MM.1S (cell line): ENCODE measurements at regions not wholly inside any gene's neighbourhood (a gene's known extent, or its start where the extent isn't known, plus 50 kb on each side); places are given as distances from the start of the nearest gene placed in this dataset.

Experiments
- DNase-seq: peaks from one replicate; pipeline ENCODE4 v3.0.0-alpha.2; 2015
- H2AFZ ChIP-seq: fragments of 300-600 bp; sonication (generic); 2 replicates; pipeline ENCODE4 v1.6.0; 2016; ENCODE audit warnings: antibody characterized with exemption, low read length
- H3F3A ChIP-seq: fragments of 300-600 bp; sonication (generic); 2 replicates; pipeline ENCODE4 v1.6.1; 2016; ENCODE audit warnings: mild to moderate bottlenecking, antibody characterized with exemption, low read length, moderate library complexity, mixed read lengths; ENCODE audit not compliant: insufficient read depth
- H3K27ac ChIP-seq: fragments of 300-600 bp; sonication (generic); 2 replicates; pipeline ENCODE4 v1.5.1; 2016; ENCODE audit warnings: mild to moderate bottlenecking, low read length
- H3K27me3 ChIP-seq: fragments of 300-600 bp; sonication (generic); replicated peaks from 2 replicates; pipeline ENCODE4 v1.6.0; 2016; ENCODE audit warnings: low read length; ENCODE audit not compliant: insufficient read depth
- H3K36me3 ChIP-seq: fragments of 300-600 bp; sonication (generic); replicated peaks from 2 replicates; pipeline ENCODE4 v1.6.1; 2016; ENCODE audit warnings: mild to moderate bottlenecking, low read length, mixed read lengths; ENCODE audit not compliant: insufficient read depth
- H3K4me1 ChIP-seq: fragments of 300-600 bp; sonication (generic); 2 replicates; pipeline ENCODE4 v1.6.1; 2016; ENCODE audit warnings: low read length, mixed read lengths
- H3K4me2 ChIP-seq: fragments of 300-600 bp; sonication (generic); 2 replicates; pipeline ENCODE4 v1.6.0; 2016; ENCODE audit warnings: low read depth, low read length
- H3K4me3 ChIP-seq: fragments of 300-600 bp; sonication (generic); 2 replicates; pipeline ENCODE4 v1.5.1; 2016; ENCODE audit warnings: low read length, mixed read lengths
- H3K79me2 ChIP-seq: fragments of 300-600 bp; sonication (generic); 2 replicates; pipeline ENCODE4 v1.6.1; 2016; ENCODE audit warnings: mixed run types, low read length, mixed read lengths
- H3K9ac ChIP-seq: fragments of 300-600 bp; sonication (generic); 2 replicates; pipeline ENCODE4 v1.6.1; 2016; ENCODE audit warnings: low read length, mixed read lengths
- H3K9me2 ChIP-seq: fragments of 300-600 bp; sonication (generic); replicated peaks from 2 replicates; pipeline ENCODE4 v1.6.1; 2016; ENCODE audit warnings: mild to moderate bottlenecking, low read length, mixed read lengths; ENCODE audit not compliant: insufficient read depth
- H3K9me3 ChIP-seq: fragments of 300-600 bp; sonication (generic); replicated peaks from 2 replicates; pipeline ENCODE4 v1.6.1; 2016; ENCODE audit warnings: mild to moderate bottlenecking, low read length, mixed read lengths; ENCODE audit not compliant: insufficient read depth
- H4K20me1 ChIP-seq: fragments of 300-600 bp; sonication (generic); 2 replicates; pipeline ENCODE4 v1.6.1; 2016; ENCODE audit warnings: mild to moderate bottlenecking, low read length, moderate library complexity, mixed read lengths; ENCODE audit not compliant: insufficient read depth
- CTCF ChIP-seq: fragments of 300-600 bp; sonication (generic); IDR thresholded peaks from 2 replicates; pipeline ENCODE4 v1.5.1; 2016; ENCODE audit warnings: antibody characterized with exemption, low read length, mixed read lengths
- EZH2 ChIP-seq: fragments of 300-600 bp; sonication (generic); optimal IDR thresholded peaks from 2 replicates; pipeline ENCODE3; 2017; ENCODE audit warnings: low read depth, mild to moderate bottlenecking, antibody characterized with exemption, low read length, mixed read lengths
- EZH2phosphoT487 ChIP-seq: fragments of 300-600 bp; sonication (generic); IDR thresholded peaks from 2 replicates; pipeline ENCODE4 v1.6.1; 2018; ENCODE audit warnings: antibody characterized with exemption, low read length

- H3K27me3 ChIP-seq, result no peaks in the 10 kb centered on the region
- no peak overlapping the region for H3K4me2 ChIP-seq
- no peaks in the 10 kb centered on the region for H3K9me3 ChIP-seq
- no peak overlapping the region for H3K4me3 ChIP-seq
- H3K36me3 ChIP-seq, result no peaks in the 10 kb centered on the region
- no peak overlapping the region for H2AFZ ChIP-seq
- H3F3A ChIP-seq, result no peaks in the 10 kb centered on the region
- no peaks in the 10 kb centered on the region for H4K20me1 ChIP-seq
- no peaks in the 10 kb centered on the region for H3K9me2 ChIP-seq
- no peak for DNase-seq
- H3K79me2 ChIP-seq, result no peaks in the 10 kb centered on the region
- no peak overlapping the region for H3K27ac ChIP-seq
- TF ChIP-seq EZH2phosphoT487 (no peak), CTCF (no peak), EZH2 (no peak)
- H3K4me1 ChIP-seq, result no peaks in the 10 kb centered on the region
- H3K9ac ChIP-seq, result no peak overlapping the region
These were observed 195.7 kb upstream of the POT1 start for GRCh38 chr7:125125315-125125714.

- no peak overlapping the region for H3K9ac ChIP-seq
- H3K79me2 ChIP-seq, result no peaks in the 10 kb centered on the region
- no peak overlapping the region for H3K4me3 ChIP-seq
- no peaks in the 10 kb centered on the region for H4K20me1 ChIP-seq
- no peak for TF ChIP-seq EZH2phosphoT487
- TF ChIP-seq EZH2, result no peak
- no peak for TF ChIP-seq CTCF
- H3K4me1 ChIP-seq, result no peaks in the 10 kb centered on the region
- H2AFZ ChIP-seq, result no peak overlapping the region
- no peaks in the 10 kb centered on the region for H3F3A ChIP-seq
- H3K9me3 ChIP-seq, result no peaks in the 10 kb centered on the region
- DNase-seq, result no peak
- no peaks in the 10 kb centered on the region for H3K27me3 ChIP-seq
- H3K9me2 ChIP-seq, result no peaks in the 10 kb centered on the region
- H3K4me2 ChIP-seq, result no peak overlapping the region
- no peak overlapping the region for H3K27ac ChIP-seq
- no peaks in the 10 kb centered on the region for H3K36me3 ChIP-seq
These were observed 192.5 kb upstream of the POT1 start for GRCh38 chr7:125122173-125122572.

- Histone ChIP-seq H3K4me1 (no peaks in the 10 kb centered on the region), H3F3A (no peaks in the 10 kb centered on the region), H2AFZ (no peak overlapping the region), H3K36me3 (no peaks in the 10 kb centered on the region), H3K9ac (no peak overlapping the region), H3K27me3 (no peaks in the 10 kb centered on the region), H3K4me3 (no peak overlapping the region), H3K9me2 (no peaks in the 10 kb centered on the region), H4K20me1 (no peaks in the 10 kb centered on the region), H3K4me2 (no peak overlapping the region), H3K9me3 (no peaks in the 10 kb centered on the region), H3K27ac (no peak overlapping the region), H3K79me2 (no peaks in the 10 kb centered on the region)
- TF ChIP-seq CTCF (no peak), EZH2phosphoT487 (no peak), EZH2 (no peak)
- DNase-seq, result no peak
These were observed 190.0 kb upstream of the POT1 start for GRCh38 chr7:125119559-125120115.
